HuH-7.5 (cell line): ENCODE measurements at regions not wholly inside any gene's neighbourhood (a gene's known extent, or its start where the extent isn't known, plus 50 kb on each side); places are given as distances from the start of the nearest gene placed in this dataset.
"Not testable (repeated sequence)": the region's sequence is repeated elsewhere in the genome, so short reads cannot be mapped to it uniquely, and the experiment has no call there.

Source experiments
- DNase-seq: peaks from one replicate; pipeline ENCODE4 v3.0.0; 2011; ENCODE audit warnings: low spot score

GRCh38 chr10:3928569-3928968 is 143.6 kb upstream of the KLF6 start:
- DNase-seq: no peak

GRCh38 chr10:3928078-3928477 is 143.1 kb upstream of the KLF6 start:
- DNase-seq: no peak

- DNase-seq: no peak
These were observed 141.9 kb upstream of the KLF6 start for GRCh38 chr10:3926675-3927525.

- no peak for DNase-seq
These were observed 141.2 kb upstream of the KLF6 start for GRCh38 chr10:3926258-3926657.

GRCh38 chr10:3925184-3925583 is 140.2 kb upstream of the KLF6 start:
- DNase-seq: no peak

GRCh38 chr10:3924344-3924743 is 139.3 kb upstream of the KLF6 start:
- no peak for DNase-seq

GRCh38 chr10:3923033-3923432 is 138.0 kb upstream of the KLF6 start:
- DNase-seq: no peak

GRCh38 chr10:3919709-3920308 is 134.8 kb upstream of the KLF6 start:
- no peak for DNase-seq

GRCh38 chr10:3917392-3917791 is 132.4 kb upstream of the KLF6 start:
- DNase-seq: not testable (repeated sequence)

- DNase-seq: no peak
These were observed 129.7 kb upstream of the KLF6 start for GRCh38 chr10:3914733-3915132.

GRCh38 chr10:3911713-3912442 is 126.9 kb upstream of the KLF6 start:
- DNase-seq: no peak

- no peak for DNase-seq
These were observed 126.2 kb upstream of the KLF6 start for GRCh38 chr10:3911241-3911640.

- DNase-seq: no peak
These were observed 124.3 kb upstream of the KLF6 start for GRCh38 chr10:3909339-3909738.

- DNase-seq: no peak
These were observed 123.2 kb upstream of the KLF6 start for GRCh38 chr10:3908183-3908582.

- no peak for DNase-seq
These were observed 122.5 kb upstream of the KLF6 start for GRCh38 chr10:3907514-3907913.

GRCh38 chr10:3906511-3907111 is 121.6 kb upstream of the KLF6 start:
- peak; percentile 18 for DNase-seq

GRCh38 chr10:3904419-3904960 is 119.5 kb upstream of the KLF6 start:
- no peak for DNase-seq

- DNase-seq: no peak
These were observed 117.9 kb upstream of the KLF6 start for GRCh38 chr10:3902809-3903410.

GRCh38 chr10:3902054-3902808 is 117.2 kb upstream of the KLF6 start:
- DNase-seq: no peak

GRCh38 chr10:3901370-3901769 is 116.4 kb upstream of the KLF6 start:
- no peak for DNase-seq

GRCh38 chr10:3900391-3900790 is 115.4 kb upstream of the KLF6 start:
- DNase-seq: no peak
